Aorta (tissue), 5 donors: ENCODE measurements at regions not wholly inside any gene's neighbourhood (a gene's known extent, or its start where the extent isn't known, plus 50 kb on each side); places are given as distances from the start of the nearest gene placed in this dataset.

ENCODE experiments used
- ATAC-seq: fragments of 200-7000 bp; cut with Tn5 transposase; one replicate; pipeline ENCODE4 v1.9.1; 2022; ENCODE audit warnings: moderate library complexity; ENCODE audit not compliant: low FRiP score
- DNase-seq, 2 donors: peaks; one replicate each; pipeline ENCODE4 v3.0.0-alpha.2; 2020
- H3K27ac ChIP-seq, 2 donors: one replicate each; pipeline ENCODE4 v1.5.1; 2013; ENCODE audit warnings: low read length in 2 of 2, mild to moderate bottlenecking in 2 of 2, moderate library complexity in 2 of 2, control low read depth in 1 of 2, inconsistent platforms in 1 of 2, low read depth in 1 of 2
- H3K27me3 ChIP-seq, 2 donors: one replicate each; pipeline ENCODE4 v1.6.1; 2013; ENCODE audit warnings: control low read depth in 1 of 2, low read length in 1 of 2, mild to moderate bottlenecking in 1 of 2, moderate library complexity in 1 of 2; ENCODE audit not compliant: insufficient read depth in 2 of 2, control insufficient read depth in 1 of 2
- H3K36me3 ChIP-seq, 2 donors: one replicate each; pipeline ENCODE4 v1.6.1; 2013; ENCODE audit warnings: control low read depth in 1 of 2, low read length in 1 of 2, mild to moderate bottlenecking in 1 of 2; ENCODE audit not compliant: insufficient read depth in 2 of 2, control insufficient read depth in 1 of 2
- H3K4me1 ChIP-seq, 2 donors: one replicate each; pipeline ENCODE4 v1.6.1; 2013; ENCODE audit warnings: low read length in 2 of 2, control low read depth in 1 of 2, mild to moderate bottlenecking in 1 of 2, moderate library complexity in 1 of 2; ENCODE audit not compliant: insufficient read depth in 2 of 2, control insufficient read depth in 1 of 2
- H3K4me3 ChIP-seq, 2 donors: one replicate each; pipeline ENCODE4 v1.5.1; 2013; ENCODE audit warnings: low read length in 2 of 2, control low read depth in 1 of 2, mild to moderate bottlenecking in 1 of 2
- H3K9me3 ChIP-seq: one replicate; pipeline ENCODE4 v1.6.1; 2013; ENCODE audit warnings: mild to moderate bottlenecking, low read length; ENCODE audit not compliant: control insufficient read depth
- WGBS, 2 donors: extraction: QIAGEN DNeasy Blood & Tissue Kit; methylation state at CpG; one replicate each; pipeline ENCODE4 v1.1.7; 2013; 5-methylcytosine and 5-hydroxymethylcytosine counted together
- intact Hi-C, 2 donors: fragments of 100-400 bp; cut with DNase I; formaldehyde crosslinking; loops; one replicate each; pipeline versions ENCODE4 v1.14.2 to v1.15.0; 2022
- donor health status: healthy with polysubstance abuse.
- donor health status: Bipolar disorder and iron deficiency.
- donor health status: DM: no; HTN: no; CAD: no.
- donor health status: DM: no; HTN: no; CAD: no.
- donor health status: DM: yes; HTN: yes; CAD: no.

GRCh38 chr2:2743164-2743571 lies 412.1 kb upstream of the MYT1L start:
- peak; percentile 91 for ATAC-seq
- intact Hi-C loops, result no loop called here
- DNase-seq, result peak; percentile 87 to 88

GRCh38 chr2:2742726-2743125 lies 411.7 kb upstream of the MYT1L start:
- no peak for ATAC-seq
- H3K27me3 ChIP-seq, result no peaks in the 10 kb centered on the region
- H3K4me3 ChIP-seq, result no peak overlapping the region
- intact Hi-C loops, result no loop called here
- H3K9me3 ChIP-seq, result no peaks in the 10 kb centered on the region
- no peaks in the 10 kb centered on the region for H3K4me1 ChIP-seq
- no peak overlapping the region for H3K27ac ChIP-seq
- no peaks in the 10 kb centered on the region for H3K36me3 ChIP-seq
- WGBS, 2 donors, result 78 to 84% methylated on average over 2 of the region's 2 CpGs
- DNase-seq, result no peak

More at GRCh38 chr2:2743164-2743571, 412.1 kb upstream of the MYT1L start:
- H3K27me3 ChIP-seq, result no peaks in the 10 kb centered on the region
- no peaks in the 10 kb centered on the region for H3K36me3 ChIP-seq
- H3K27ac ChIP-seq, result no peak overlapping the region
- no peak overlapping the region for H3K4me3 ChIP-seq
- no peaks in the 10 kb centered on the region for H3K4me1 ChIP-seq
- 15 to 18% methylated on average over 6 of the region's 6 CpGs for WGBS, 2 donors
- H3K9me3 ChIP-seq, result no peaks in the 10 kb centered on the region

- H3K27ac ChIP-seq, result no peak overlapping the region
- no peak for ATAC-seq
- no peaks in the 10 kb centered on the region for H3K27me3 ChIP-seq
- no peaks in the 10 kb centered on the region for H3K4me1 ChIP-seq
- intact Hi-C loops, result no loop called here
- WGBS, 2 donors, result 84 to 100% methylated on average over 1 of the region's 1 CpG
- no peak overlapping the region for H3K4me3 ChIP-seq
- H3K36me3 ChIP-seq, result no peaks in the 10 kb centered on the region
- no peak for DNase-seq
- no peaks in the 10 kb centered on the region for H3K9me3 ChIP-seq
Observed at GRCh38 chr2:2740238-2740775, 409.2 kb upstream of the MYT1L start.

GRCh38 chr2:2739231-2739795 lies 408.2 kb upstream of the MYT1L start:
- no peak for ATAC-seq
- no peak overlapping the region for H3K27ac ChIP-seq
- 96 to 99% methylated on average over 9 of the region's 9 CpGs for WGBS, 2 donors
- intact Hi-C loops, result no loop called here
- no peaks in the 10 kb centered on the region for H3K9me3 ChIP-seq
- DNase-seq, result no peak
- H3K4me3 ChIP-seq, result no peak overlapping the region
- no peaks in the 10 kb centered on the region for H3K36me3 ChIP-seq
- no peaks in the 10 kb centered on the region for H3K27me3 ChIP-seq
- H3K4me1 ChIP-seq, result no peaks in the 10 kb centered on the region

- ATAC-seq (no peak), DNase-seq (no peak)
- H3K4me1 ChIP-seq, result no peaks in the 10 kb centered on the region
- H3K4me3 ChIP-seq, result no peak overlapping the region
- WGBS, 2 donors, result 86 to 88% methylated on average over 11 of the region's 11 CpGs
- intact Hi-C loops, result no loop called here
- no peaks in the 10 kb centered on the region for H3K9me3 ChIP-seq
- H3K27me3 ChIP-seq, result no peaks in the 10 kb centered on the region
- H3K36me3 ChIP-seq, result no peaks in the 10 kb centered on the region
- no peak overlapping the region for H3K27ac ChIP-seq
Observed at GRCh38 chr2:2738684-2739083, 407.6 kb upstream of the MYT1L start.

GRCh38 chr2:2738276-2738675 lies 407.2 kb upstream of the MYT1L start:
- ATAC-seq (no peak), DNase-seq (peak in 1 of 2 donors; percentile 61)
- 94 to 97% methylated on average over 11 of the region's 11 CpGs for WGBS, 2 donors
- Histone ChIP-seq H3K27ac (no peak overlapping the region), H3K4me3 (no peak overlapping the region), H3K36me3 (no peaks in the 10 kb centered on the region), H3K27me3 (no peaks in the 10 kb centered on the region), H3K4me1 (no peaks in the 10 kb centered on the region), H3K9me3 (no peaks in the 10 kb centered on the region)
- intact Hi-C loops, result no loop called here

- Histone ChIP-seq H3K27ac (no peak overlapping the region), H3K4me3 (no peak overlapping the region), H3K27me3 (no peaks in the 10 kb centered on the region), H3K4me1 (no peaks in the 10 kb centered on the region), H3K36me3 (no peaks in the 10 kb centered on the region), H3K9me3 (no peaks in the 10 kb centered on the region)
- WGBS, 2 donors, result 67 to 74% methylated on average over 7 of the region's 7 CpGs
- no peak for DNase-seq
- no peak for ATAC-seq
- intact Hi-C loops, result no loop called here
Observed at GRCh38 chr2:2735041-2735440, 404.0 kb upstream of the MYT1L start.

- 75 to 79% methylated on average over 9 of the region's 9 CpGs for WGBS, 2 donors
- Histone ChIP-seq H3K4me3 (no peak overlapping the region), H3K9me3 (no peaks in the 10 kb centered on the region), H3K4me1 (no peaks in the 10 kb centered on the region), H3K36me3 (no peaks in the 10 kb centered on the region), H3K27me3 (no peaks in the 10 kb centered on the region), H3K27ac (no peak overlapping the region)
- intact Hi-C loops, result no loop called here
- DNase-seq (peak in 1 of 2 donors; percentile 31), ATAC-seq (no peak)
Observed at GRCh38 chr2:2734308-2734707, 403.2 kb upstream of the MYT1L start.

- Histone ChIP-seq H3K4me1 (no peaks in the 10 kb centered on the region), H3K27ac (no peak overlapping the region), H3K9me3 (no peaks in the 10 kb centered on the region), H3K27me3 (no peaks in the 10 kb centered on the region), H3K36me3 (no peaks in the 10 kb centered on the region), H3K4me3 (no peak overlapping the region)
- DNase-seq (peak in 1 of 2 donors; percentile 40), ATAC-seq (no peak)
- 80 to 87% methylated on average over 11 of the region's 11 CpGs for WGBS, 2 donors
- intact Hi-C loops, result no loop called here
Observed at GRCh38 chr2:2733818-2734217, 402.7 kb upstream of the MYT1L start.
